Activated T-cell treated with anti-CD3 and anti-CD28 coated beads, Interleukin-2, amount 50 U/mL, for 72 hours (primary cell): ENCODE measurements at regions not wholly inside any gene's neighbourhood (a gene's known extent, or its start where the extent isn't known, plus 50 kb on each side); places are given as distances from the start of the nearest gene placed in this dataset.

Experiments
- ATAC-seq, 2 donors: fragments of 150-1000 bp; cut with Tn5 transposase; replicated peaks in 1 of 2; 2 replicates each; pipeline ENCODE4 v1.10.0; 2021; ENCODE audit warnings: moderate library complexity in 2 of 2, mild to moderate bottlenecking in 1 of 2
- DNase-seq, 2 donors: peaks; one replicate each; pipeline ENCODE4 v3.0.0; 2021 to 2022; ENCODE audit warnings: mixed read lengths in 1 of 2
- H3K27ac Mint-ChIP-seq: one replicate; pipeline ENCODE4 v1.8.0; 2022; ENCODE audit warnings: mild to moderate bottlenecking, moderate library complexity, mixed read lengths
- H3K27me3 Mint-ChIP-seq: one replicate; pipeline ENCODE4 v1.8.0; 2022; ENCODE audit warnings: low read depth, mixed read lengths
- H3K36me3 Mint-ChIP-seq, 2 donors: one replicate each; pipeline ENCODE4 v1.8.0; 2022; ENCODE audit warnings: mixed read lengths in 2 of 2, mild to moderate bottlenecking in 1 of 2; ENCODE audit not compliant: insufficient read depth in 2 of 2
- H3K4me1 Mint-ChIP-seq: one replicate; pipeline ENCODE4 v1.8.0; 2022; ENCODE audit warnings: low read depth, mixed read lengths
- H3K4me3 Mint-ChIP-seq, 2 donors: one replicate each; pipeline ENCODE4 v1.8.0; 2022; ENCODE audit warnings: mild to moderate bottlenecking in 2 of 2, mixed read lengths in 2 of 2, moderate library complexity in 2 of 2
- H3K9me3 Mint-ChIP-seq, 2 donors: one replicate each; pipeline ENCODE4 v1.8.0; 2022; ENCODE audit warnings: mixed read lengths in 2 of 2

DNA sequence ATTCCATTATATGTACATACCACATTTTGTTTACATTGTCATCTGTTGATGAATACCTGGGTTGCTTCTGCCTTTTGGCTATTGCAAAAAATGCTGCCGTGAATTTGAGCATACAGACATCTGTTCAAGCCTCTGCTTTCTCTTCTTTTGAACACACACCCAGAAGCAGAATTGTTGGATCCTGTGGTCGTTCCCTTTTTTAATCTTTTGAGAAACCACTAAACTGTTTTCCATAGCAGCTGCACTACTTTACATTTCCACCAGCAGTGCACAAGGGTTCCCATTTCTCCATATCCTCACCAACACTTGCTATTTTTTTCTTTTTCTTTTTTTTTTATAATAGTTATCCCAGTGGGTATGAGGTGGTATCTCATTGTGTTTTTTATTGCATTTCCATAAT, 123.5 kb downstream of the TEX29 start:
- Mint-ChIP-seq H3K27me3 (peaks cover 12% of the 10 kb centered on the region), H3K4me3 (no peak overlapping the region), H3K36me3 (peaks cover 4% of the 10 kb centered on the region in 2 donors), H3K27ac (no peak overlapping the region), H3K4me1 (peaks cover 5% of the 10 kb centered on the region), H3K9me3 (peaks cover 8 to 9% of the 10 kb centered on the region in 2 donors)
- no peak for ATAC-seq
- DNase-seq, result no peak

DNA sequence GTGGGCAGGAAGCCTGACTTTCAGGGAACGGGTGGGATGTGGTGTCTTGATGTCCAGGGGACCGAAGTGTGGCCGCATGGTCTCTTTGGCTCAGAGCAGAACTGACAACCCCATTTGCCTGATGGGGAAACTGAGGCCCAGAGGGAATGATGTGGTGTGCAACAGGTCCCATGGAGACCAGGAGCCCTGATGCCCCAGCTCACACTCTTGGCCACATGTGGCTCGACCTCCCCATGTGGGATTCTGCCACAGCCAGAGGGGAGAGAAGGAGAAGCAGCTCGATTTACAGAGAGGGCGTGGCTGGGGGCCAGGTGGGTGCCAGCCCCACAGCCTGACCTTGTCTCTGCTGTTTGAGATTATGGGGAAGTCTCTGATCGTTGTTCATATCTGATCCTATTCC, 128.1 kb downstream of the TEX29 start:
- H3K9me3 Mint-ChIP-seq, result peaks cover 8 to 9% of the 10 kb centered on the region in 2 donors
- no peak overlapping the region for H3K27ac Mint-ChIP-seq
- H3K36me3 Mint-ChIP-seq, result peaks cover 4% of the 10 kb centered on the region in 2 donors
- no peak overlapping the region for H3K4me3 Mint-ChIP-seq
- H3K4me1 Mint-ChIP-seq, result peaks cover 5% of the 10 kb centered on the region
- peaks cover 18% of the 10 kb centered on the region for H3K27me3 Mint-ChIP-seq
- ATAC-seq, result no peak
- DNase-seq, result no peak

DNA sequence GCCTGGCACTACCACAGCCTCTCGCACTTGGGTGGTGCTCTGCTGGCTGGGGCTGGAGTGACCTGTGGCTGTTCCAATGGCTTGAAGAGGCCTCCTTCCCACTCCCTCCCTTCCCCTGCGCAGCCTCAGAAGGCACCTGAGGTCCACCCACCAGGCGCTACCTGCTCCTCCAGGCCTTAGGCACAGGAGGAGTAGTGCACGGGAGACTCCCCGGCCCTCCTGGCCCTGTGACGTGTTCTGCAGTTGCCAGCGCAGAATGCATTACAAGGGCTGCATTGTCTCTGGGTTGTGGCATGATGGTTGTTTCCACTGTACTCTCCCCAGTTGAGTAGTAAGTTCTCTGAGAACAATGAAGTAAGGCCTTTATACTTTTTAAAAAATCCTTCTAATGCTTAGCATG, 128.6 kb downstream of the TEX29 start:
- peaks cover 18% of the 10 kb centered on the region for H3K27me3 Mint-ChIP-seq
- ATAC-seq (no peak), DNase-seq (no peak)
- H3K4me3 Mint-ChIP-seq, result no peak overlapping the region
- peaks cover 8 to 9% of the 10 kb centered on the region in 2 donors for H3K9me3 Mint-ChIP-seq
- H3K4me1 Mint-ChIP-seq, result peaks cover 5% of the 10 kb centered on the region
- peaks cover 4% of the 10 kb centered on the region in 2 donors for H3K36me3 Mint-ChIP-seq
- H3K27ac Mint-ChIP-seq, result no peak overlapping the region

DNA sequence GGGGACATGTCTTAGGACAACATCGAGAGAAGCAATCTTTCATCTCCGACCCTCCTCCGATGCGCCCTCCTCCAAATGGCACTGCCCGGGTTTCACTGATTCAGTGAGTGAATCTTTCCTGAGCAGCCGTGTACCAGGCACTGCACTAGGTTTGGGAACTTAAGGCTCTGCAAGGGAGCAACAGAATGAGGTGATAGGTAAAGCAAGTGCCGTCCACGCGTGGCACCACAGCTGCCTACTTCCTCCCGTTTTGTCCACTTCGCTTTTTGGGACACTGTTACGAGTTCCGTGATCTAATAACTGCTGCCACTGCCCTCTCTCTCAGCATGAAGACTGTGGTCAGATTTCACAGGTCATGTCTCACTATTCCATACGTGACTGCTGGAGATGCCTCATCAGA, 131.0 kb downstream of the TEX29 start:
- Mint-ChIP-seq H3K27me3 (peaks cover 13% of the 10 kb centered on the region), H3K9me3 (peaks cover 8 to 9% of the 10 kb centered on the region in 2 donors), H3K4me3 (no peak overlapping the region), H3K4me1 (peaks cover 5% of the 10 kb centered on the region), H3K27ac (no peak overlapping the region), H3K36me3 (peaks cover 4% of the 10 kb centered on the region in 2 donors)
- ATAC-seq, result no peak
- DNase-seq, result no peak

DNA sequence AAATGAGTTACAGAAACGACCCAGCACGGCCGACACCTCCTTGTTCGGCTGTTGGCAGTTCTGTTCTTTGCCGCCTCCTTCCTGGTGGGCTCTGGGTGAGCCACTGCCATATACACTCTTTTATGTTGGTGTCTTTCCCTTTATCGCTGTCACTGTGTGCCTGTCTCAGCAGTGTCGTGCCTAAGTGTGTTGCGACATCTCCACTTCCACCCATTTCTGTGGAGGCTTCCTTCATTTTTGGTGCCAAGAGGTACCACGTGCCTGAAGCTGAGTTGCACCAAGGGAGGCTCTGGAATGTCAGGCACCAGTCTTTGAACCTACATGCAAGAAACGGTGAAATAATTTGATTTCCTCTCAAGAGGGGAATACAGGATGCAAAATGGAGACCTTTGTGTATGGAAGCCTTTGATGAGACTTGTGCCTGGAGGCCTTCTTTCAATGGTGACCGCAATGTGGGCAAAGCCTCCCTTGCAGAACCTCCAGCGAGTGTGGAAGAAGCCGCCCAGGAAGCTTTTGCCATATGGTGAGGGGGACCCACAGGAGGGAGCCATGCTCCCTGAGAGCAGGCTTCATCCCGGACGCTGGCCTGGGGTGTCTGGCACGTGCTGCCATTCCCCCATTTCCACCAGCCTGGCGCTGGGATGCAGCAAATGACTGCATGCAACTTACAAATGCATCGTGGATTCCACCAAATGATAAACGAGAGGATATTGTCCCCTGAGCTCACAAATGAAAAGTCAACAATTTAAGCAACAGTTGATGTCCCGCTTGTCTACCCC, 136.2 kb downstream of the TEX29 start:
- H3K4me1 Mint-ChIP-seq, result no peaks in the 10 kb centered on the region
- no peak for ATAC-seq

DNA sequence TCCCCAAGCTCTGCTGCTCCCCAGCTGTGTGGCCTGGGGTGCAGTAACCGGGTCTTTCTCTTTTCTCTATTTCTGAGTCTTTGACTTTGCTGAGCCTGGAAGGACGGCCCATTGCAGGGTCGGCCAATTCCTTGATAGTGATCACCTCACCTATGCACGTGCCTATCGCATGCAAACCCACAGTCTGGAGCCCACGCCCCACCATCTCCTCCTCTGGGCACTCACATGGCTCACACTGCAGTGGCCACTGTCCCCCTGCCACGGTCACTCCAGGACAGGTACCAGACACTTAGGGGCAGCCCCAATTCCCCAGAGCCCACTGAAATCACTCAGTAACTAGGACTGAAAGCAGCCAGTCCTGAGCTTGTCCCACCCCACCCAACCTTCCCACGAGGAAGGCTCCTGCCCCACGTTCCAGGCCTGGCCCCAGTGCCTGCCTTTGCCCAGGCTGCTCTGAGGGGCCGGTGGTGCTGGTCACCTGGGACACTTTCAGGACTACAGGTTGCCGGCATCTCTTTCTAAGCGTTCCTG, 137.6 kb downstream of the TEX29 start:
- ATAC-seq (no peak), DNase-seq (no peak)
- Mint-ChIP-seq H3K27ac (no peak overlapping the region), H3K9me3 (no peaks in the 10 kb centered on the region), H3K36me3 (no peaks in the 10 kb centered on the region), H3K4me3 (no peak overlapping the region), H3K4me1 (no peaks in the 10 kb centered on the region), H3K27me3 (no peaks in the 10 kb centered on the region)

More for the DNA sequence above, 136.2 kb downstream of the TEX29 start:
- Mint-ChIP-seq H3K9me3 (no peaks in the 10 kb centered on the region), H3K36me3 (no peaks in the 10 kb centered on the region), H3K27me3 (peaks cover 6% of the 10 kb centered on the region), H3K27ac (no peak overlapping the region), H3K4me3 (no peak overlapping the region)
- no peak for DNase-seq

DNA sequence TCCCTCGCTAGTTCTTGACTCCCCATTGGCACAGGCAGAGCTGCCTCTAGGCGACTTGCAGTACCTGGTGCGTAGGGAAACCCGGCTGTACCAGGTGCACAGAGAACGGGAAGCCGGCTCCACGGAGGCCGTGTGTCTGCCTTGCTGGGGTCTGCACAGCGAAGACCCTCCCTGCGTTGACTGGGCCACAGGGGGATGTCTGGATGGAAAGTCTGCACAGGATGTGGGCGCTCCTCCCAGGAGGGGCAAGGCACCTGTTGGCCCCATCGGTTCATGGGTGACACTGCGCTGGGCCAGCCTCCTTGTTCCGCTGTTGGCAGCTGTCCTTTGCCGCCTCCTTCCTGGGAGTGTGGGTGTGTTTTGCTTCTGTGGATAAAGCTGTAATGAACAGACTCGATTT, 138.3 kb downstream of the TEX29 start:
- ATAC-seq, result no peak
- H3K27ac Mint-ChIP-seq, result no peak overlapping the region

DNA sequence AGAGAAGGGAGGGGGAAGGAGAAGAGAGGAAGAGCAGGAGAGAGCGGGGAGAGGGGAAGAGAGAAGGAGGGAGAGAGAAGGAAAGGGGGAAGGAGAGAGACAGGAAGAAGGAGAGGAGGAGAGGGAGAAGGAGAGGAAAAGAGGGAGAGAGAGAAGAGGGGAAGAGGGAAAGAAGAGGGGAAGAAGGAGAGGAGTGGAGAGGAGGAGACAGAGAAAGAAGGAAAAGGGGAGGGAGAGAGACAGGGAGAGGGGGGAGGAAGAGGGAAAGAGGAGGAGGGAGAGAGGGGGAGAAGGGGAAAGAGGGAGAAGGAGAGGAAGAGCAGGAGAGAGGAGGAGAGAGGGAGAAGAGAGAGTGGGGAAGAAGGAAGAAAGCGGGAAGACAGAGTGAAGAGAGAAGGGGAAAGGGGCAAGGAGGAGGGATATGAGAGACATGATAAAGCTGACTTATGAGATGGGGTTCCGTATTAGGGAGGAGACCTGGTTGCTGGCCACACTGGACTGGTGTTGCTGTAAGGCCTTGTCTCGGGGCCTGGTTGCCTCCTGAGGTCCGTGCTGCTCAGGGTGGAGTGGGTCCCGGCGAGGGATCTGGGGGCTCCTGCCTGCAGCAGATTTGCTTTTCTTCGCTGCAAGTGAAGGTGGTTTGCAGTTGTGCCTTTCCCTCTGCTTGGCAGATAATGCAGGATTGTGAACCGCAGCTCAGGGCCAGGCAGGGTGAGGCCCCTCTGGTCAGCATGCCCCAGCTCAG, 139.5 kb downstream of the TEX29 start:
- no peaks in the 10 kb centered on the region for H3K36me3 Mint-ChIP-seq
- H3K27ac Mint-ChIP-seq, result no peak overlapping the region
- no peak overlapping the region for H3K4me3 Mint-ChIP-seq
- H3K9me3 Mint-ChIP-seq, result no peaks in the 10 kb centered on the region
- no peak for ATAC-seq
- peaks cover 4% of the 10 kb centered on the region for H3K27me3 Mint-ChIP-seq
- no peaks in the 10 kb centered on the region for H3K4me1 Mint-ChIP-seq
- no peak for DNase-seq

More for the DNA sequence above, 138.3 kb downstream of the TEX29 start:
- Mint-ChIP-seq H3K4me3 (no peak overlapping the region), H3K27me3 (no peaks in the 10 kb centered on the region), H3K36me3 (no peaks in the 10 kb centered on the region), H3K9me3 (no peaks in the 10 kb centered on the region), H3K4me1 (no peaks in the 10 kb centered on the region)
- no peak for DNase-seq

DNA sequence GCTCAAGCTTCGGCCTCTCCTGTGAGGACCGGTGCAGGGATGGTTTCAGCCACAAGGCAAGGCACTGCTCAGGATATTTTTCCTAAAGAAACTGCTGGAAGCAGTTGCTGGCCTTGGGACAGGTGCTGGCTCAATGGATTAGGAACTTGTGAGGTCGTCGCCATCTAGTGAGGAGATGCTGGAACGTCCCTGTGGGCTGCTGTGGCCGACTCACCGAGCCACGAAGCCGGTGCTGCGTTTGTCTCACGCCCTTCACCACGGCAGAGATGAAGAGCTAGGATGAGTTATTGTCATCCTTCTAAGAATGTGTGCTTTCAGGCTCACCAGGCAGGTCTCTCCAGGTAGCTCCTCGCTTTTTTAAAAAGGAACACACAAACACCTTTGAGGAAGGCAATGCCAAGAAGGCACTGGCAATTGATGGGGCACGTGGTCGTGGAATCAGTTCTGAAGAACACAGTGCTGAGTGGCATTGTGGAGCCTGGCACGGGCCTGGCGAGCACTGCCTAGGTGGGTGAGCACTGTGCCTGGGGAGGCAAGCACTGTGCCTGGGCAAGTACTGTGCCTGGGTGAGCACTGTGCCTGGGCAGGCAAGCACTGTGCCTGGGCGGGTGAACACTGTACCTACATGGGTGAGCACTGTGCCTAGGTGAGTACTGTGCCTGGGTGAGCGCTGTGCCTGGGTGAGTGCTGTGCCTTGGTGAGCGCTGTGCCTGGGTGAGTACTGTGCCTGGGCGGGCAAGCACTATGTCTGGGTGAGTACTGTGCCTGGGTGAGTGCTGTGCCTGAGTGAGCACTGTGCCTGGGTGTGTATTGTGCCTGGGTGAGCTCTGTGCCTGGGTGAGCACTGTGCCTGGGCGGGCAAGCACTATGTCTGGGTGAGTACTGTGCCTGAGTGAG, 140.4 kb downstream of the TEX29 start:
- ATAC-seq (peak in 1 of 2 donors; percentile 25), DNase-seq (no peak)
- no peaks in the 10 kb centered on the region for H3K36me3 Mint-ChIP-seq
- no peak overlapping the region for H3K27ac Mint-ChIP-seq
- no peaks in the 10 kb centered on the region for H3K4me1 Mint-ChIP-seq
- no peaks in the 10 kb centered on the region for H3K9me3 Mint-ChIP-seq
- no peak overlapping the region for H3K4me3 Mint-ChIP-seq
- H3K27me3 Mint-ChIP-seq, result peaks cover 11% of the 10 kb centered on the region

DNA sequence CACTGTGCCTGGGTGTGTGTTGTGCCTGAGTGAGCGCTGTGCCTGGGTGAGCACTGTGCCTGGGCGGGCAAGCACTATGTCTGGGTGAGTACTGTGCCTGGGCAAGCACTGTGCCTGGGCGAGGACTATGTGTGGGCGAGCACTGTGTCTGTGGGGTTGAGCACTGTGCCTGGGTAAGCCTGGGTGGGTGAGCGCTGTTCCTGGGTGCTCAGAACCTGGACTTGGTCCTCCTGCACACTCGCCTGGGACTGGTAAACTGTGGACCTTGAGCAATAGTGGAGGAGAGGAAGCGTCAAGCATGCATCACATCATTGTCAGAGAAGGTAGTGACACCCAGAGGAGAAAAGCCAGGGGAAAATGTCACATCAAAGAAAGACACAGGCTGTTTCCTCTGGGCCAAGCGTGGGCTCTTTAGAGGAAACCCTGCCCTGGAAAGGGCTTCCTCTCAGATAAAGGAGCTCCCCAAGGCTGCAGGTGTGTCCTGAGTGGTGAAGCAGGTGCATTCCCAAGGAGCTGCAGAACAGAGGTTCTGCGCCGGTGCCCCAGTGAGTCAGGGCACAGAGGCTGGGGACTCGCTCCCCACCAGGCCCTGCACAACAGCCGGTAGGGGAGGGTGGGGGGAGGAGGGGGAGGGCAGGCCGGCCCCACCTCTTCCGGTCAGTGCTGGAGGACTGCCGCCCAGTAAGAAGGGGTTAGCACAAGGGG, 141.2 kb downstream of the TEX29 start:
- H3K9me3 Mint-ChIP-seq, result no peaks in the 10 kb centered on the region
- H3K36me3 Mint-ChIP-seq, result no peaks in the 10 kb centered on the region
- no peak for ATAC-seq
- no peaks in the 10 kb centered on the region for H3K4me1 Mint-ChIP-seq
- H3K27me3 Mint-ChIP-seq, result peaks cover 19% of the 10 kb centered on the region
- no peak for DNase-seq
- H3K27ac Mint-ChIP-seq, result no peak overlapping the region
- H3K4me3 Mint-ChIP-seq, result no peak overlapping the region

DNA sequence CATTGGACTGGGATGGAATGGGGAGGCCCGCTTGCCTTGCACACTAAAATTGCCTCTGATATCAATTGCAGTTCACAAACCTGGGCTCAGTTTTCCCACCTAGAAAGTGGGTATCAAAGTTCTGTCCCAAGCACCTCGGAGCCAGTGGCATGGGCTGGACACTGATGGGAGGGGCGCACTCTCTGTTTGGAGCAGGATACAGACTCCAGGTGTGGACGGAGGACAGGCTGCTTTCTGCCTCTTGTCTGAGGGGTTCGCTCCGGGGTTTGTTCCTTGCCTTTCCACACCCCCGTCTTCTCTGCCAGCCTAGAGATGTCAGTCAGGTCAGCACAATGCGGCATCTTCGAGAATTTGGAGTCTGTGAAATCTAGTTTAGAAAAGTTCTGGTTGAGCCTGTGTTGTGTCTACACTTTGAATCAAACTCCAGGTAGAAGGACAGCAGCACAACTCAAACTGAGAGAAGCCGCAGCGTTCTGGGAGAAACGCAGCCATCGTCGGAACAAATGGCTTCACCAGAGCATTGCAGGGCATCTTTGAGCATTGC, 141.9 kb downstream of the TEX29 start:
- Mint-ChIP-seq H3K27me3 (peaks cover 26% of the 10 kb centered on the region), H3K9me3 (no peaks in the 10 kb centered on the region), H3K36me3 (no peaks in the 10 kb centered on the region), H3K4me1 (no peaks in the 10 kb centered on the region), H3K4me3 (no peak overlapping the region), H3K27ac (no peak overlapping the region)
- no peak for DNase-seq
- ATAC-seq, result no peak

DNA sequence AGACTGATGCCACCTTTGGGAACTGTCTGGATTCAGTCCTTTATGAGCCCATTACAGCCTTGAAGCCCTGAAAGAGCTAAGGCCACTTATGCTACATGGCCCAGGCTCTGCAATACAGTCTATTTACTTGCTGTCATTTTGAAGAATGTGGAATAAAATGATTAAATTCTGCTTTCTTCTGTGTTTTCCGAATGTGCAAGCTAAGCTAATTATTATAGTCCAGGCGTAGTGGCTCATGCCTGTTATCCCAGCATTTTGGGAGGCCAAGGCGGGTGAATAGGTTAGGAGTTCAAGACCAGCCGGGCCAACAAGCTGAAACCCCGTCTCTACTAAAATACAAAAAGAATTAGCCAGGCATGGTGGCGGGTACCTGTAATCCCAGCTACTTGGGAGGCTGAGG, 142.5 kb downstream of the TEX29 start:
- no peaks in the 10 kb centered on the region for H3K4me1 Mint-ChIP-seq
- H3K9me3 Mint-ChIP-seq, result no peaks in the 10 kb centered on the region
- H3K36me3 Mint-ChIP-seq, result no peaks in the 10 kb centered on the region
- DNase-seq (no peak), ATAC-seq (no peak)
- H3K27me3 Mint-ChIP-seq, result peaks cover 32% of the 10 kb centered on the region
- H3K4me3 Mint-ChIP-seq, result no peak overlapping the region
- H3K27ac Mint-ChIP-seq, result no peak overlapping the region
